HUES64 (cell line): ENCODE measurements at regions not wholly inside any gene's neighbourhood (a gene's known extent, or its start where the extent isn't known, plus 50 kb on each side); places are given as distances from the start of the nearest gene placed in this dataset.

Experiments used
- H3K27ac ChIP-seq: 2 replicates; pipeline ENCODE4 v1.7.0; 2013; ENCODE audit warnings: low read depth, low read length, inconsistent platforms
- H3K27me3 ChIP-seq: 2 replicates; pipeline ENCODE4 v1.6.1; 2013; ENCODE audit warnings: mild to moderate bottlenecking, low read length; ENCODE audit not compliant: insufficient read depth
- H3K36me3 ChIP-seq: 2 replicates; pipeline ENCODE4 v1.6.1; 2013; ENCODE audit warnings: mild to moderate bottlenecking, low read length; ENCODE audit not compliant: insufficient read depth
- H3K4me1 ChIP-seq: 2 replicates; pipeline ENCODE4 v1.6.1; 2013; ENCODE audit warnings: mild to moderate bottlenecking, low read length, moderate library complexity; ENCODE audit not compliant: insufficient read depth
- H3K4me3 ChIP-seq: 2 replicates; pipeline ENCODE4 v1.5.1; 2013; ENCODE audit warnings: mild to moderate bottlenecking, low read length, moderate library complexity
- H3K9ac ChIP-seq: 2 replicates; pipeline ENCODE4 v1.6.1; 2013; ENCODE audit warnings: mild to moderate bottlenecking, low read depth, low read length
- H3K9me3 ChIP-seq: 2 replicates; pipeline ENCODE4 v1.6.1; 2013; ENCODE audit warnings: low read depth, low read length; ENCODE audit not compliant: insufficient read depth
- WGBS: fragments of 150-250, 120-280 bp; methylation state at CpG from one replicate; pipeline ENCODE4 v1.1.7; 2013; ENCODE audit warnings: missing lambda C conversion rate; 5-methylcytosine and 5-hydroxymethylcytosine counted together

- Histone ChIP-seq H3K9ac (peak overlapping the region; percentile 54), H3K27me3 (no peaks in the 10 kb centered on the region), H3K4me1 (peaks cover 31% of the 10 kb centered on the region), H3K27ac (peak overlapping the region; percentile 89), H3K36me3 (no peaks in the 10 kb centered on the region; the same call in 1 of the 2 replicates), H3K4me3 (no peak overlapping the region), H3K9me3 (no peaks in the 10 kb centered on the region)
- WGBS: 98% methylated on average over 3 of the region's 3 CpGs
Observed at GRCh38 chr1:39142401-39143060, 62.0 kb upstream of the MACF1 start.

GRCh38 chr1:39144924-39145323 lies 59.6 kb upstream of the MACF1 start:
- no peak overlapping the region for H3K9ac ChIP-seq
- no peaks in the 10 kb centered on the region; the same call in 1 of the 2 replicates for H3K36me3 ChIP-seq
- no peak overlapping the region for H3K27ac ChIP-seq
- H3K4me3 ChIP-seq: no peak overlapping the region
- H3K9me3 ChIP-seq: no peaks in the 10 kb centered on the region
- H3K4me1 ChIP-seq: peaks cover 51% of the 10 kb centered on the region
- no peaks in the 10 kb centered on the region for H3K27me3 ChIP-seq
- 96% methylated on average over 3 of the region's 3 CpGs for WGBS

GRCh38 chr1:39145331-39145965 lies 59.0 kb upstream of the MACF1 start:
- 81% methylated on average over 2 of the region's 2 CpGs for WGBS
- H3K4me1 ChIP-seq: peaks cover 57% of the 10 kb centered on the region

GRCh38 chr1:39146681-39147080 lies 57.8 kb upstream of the MACF1 start:
- Histone ChIP-seq H3K27me3 (no peaks in the 10 kb centered on the region), H3K36me3 (no peaks in the 10 kb centered on the region), H3K9ac (no peak overlapping the region), H3K4me1 (peaks cover 59% of the 10 kb centered on the region), H3K4me3 (no peak overlapping the region), H3K9me3 (no peaks in the 10 kb centered on the region), H3K27ac (no peak overlapping the region)

More at GRCh38 chr1:39145331-39145965, 59.0 kb upstream of the MACF1 start:
- Histone ChIP-seq H3K27ac (0 out of 2 replicates have a peak overlapping the region, but pooled peaks have one; percentile 3), H3K9ac (no peak overlapping the region), H3K36me3 (no peaks in the 10 kb centered on the region), H3K9me3 (no peaks in the 10 kb centered on the region), H3K27me3 (no peaks in the 10 kb centered on the region), H3K4me3 (no peak overlapping the region)

- peaks cover 56% of the 10 kb centered on the region for H3K4me1 ChIP-seq
- no peaks in the 10 kb centered on the region for H3K36me3 ChIP-seq
- no peaks in the 10 kb centered on the region for H3K9me3 ChIP-seq
- WGBS: 95% methylated on average over 3 of the region's 3 CpGs
- no peak overlapping the region for H3K4me3 ChIP-seq
- no peak overlapping the region for H3K27ac ChIP-seq
- no peak overlapping the region for H3K9ac ChIP-seq
- no peaks in the 10 kb centered on the region for H3K27me3 ChIP-seq
Observed at GRCh38 chr1:39147099-39148025, 57.1 kb upstream of the MACF1 start.

- Histone ChIP-seq H3K4me1 (peaks cover 60% of the 10 kb centered on the region), H3K36me3 (peaks cover 2% of the 10 kb centered on the region; the same call in 1 of the 2 replicates), H3K4me3 (no peak overlapping the region), H3K9ac (no peak overlapping the region), H3K27ac (0 out of 2 replicates have a peak overlapping the region, but pooled peaks have one; percentile 0), H3K27me3 (no peaks in the 10 kb centered on the region), H3K9me3 (no peaks in the 10 kb centered on the region)
- 85% methylated on average over 4 of the region's 4 CpGs for WGBS
Observed at GRCh38 chr1:39148942-39149341, 55.6 kb upstream of the MACF1 start.

GRCh38 chr1:39149509-39149908 lies 55.0 kb upstream of the MACF1 start:
- Histone ChIP-seq H3K4me1 (peaks cover 63% of the 10 kb centered on the region), H3K9me3 (no peaks in the 10 kb centered on the region), H3K27ac (no peak overlapping the region), H3K9ac (no peak overlapping the region), H3K36me3 (peaks cover 6% of the 10 kb centered on the region), H3K27me3 (no peaks in the 10 kb centered on the region), H3K4me3 (no peak overlapping the region)
- 75% methylated on average over 3 of the region's 4 CpGs for WGBS

- Histone ChIP-seq H3K9ac (no peak overlapping the region), H3K4me3 (no peak overlapping the region), H3K27ac (peak overlapping the region; percentile 26; the same call in 1 of the 2 replicates), H3K9me3 (no peaks in the 10 kb centered on the region), H3K27me3 (no peaks in the 10 kb centered on the region), H3K4me1 (peaks cover 71% of the 10 kb centered on the region), H3K36me3 (peaks cover 6% of the 10 kb centered on the region)
- WGBS: 90% methylated on average over 2 of the region's 2 CpGs
Observed at GRCh38 chr1:39150779-39151178, 53.7 kb upstream of the MACF1 start.

- Histone ChIP-seq H3K4me1 (peaks cover 71% of the 10 kb centered on the region), H3K4me3 (no peak overlapping the region), H3K27me3 (no peaks in the 10 kb centered on the region), H3K9me3 (no peaks in the 10 kb centered on the region), H3K9ac (no peak overlapping the region), H3K27ac (peak overlapping the region; percentile 26; the same call in 1 of the 2 replicates), H3K36me3 (peaks cover 6% of the 10 kb centered on the region)
- 87% methylated on average over 2 of the region's 3 CpGs for WGBS
Observed at GRCh38 chr1:39151267-39151666, 53.2 kb upstream of the MACF1 start.

- 81% methylated on average over 1 of the region's 1 CpG for WGBS
- H3K4me1 ChIP-seq: peaks cover 77% of the 10 kb centered on the region
- no peak overlapping the region for H3K9ac ChIP-seq
- peak overlapping the region; percentile 36; the same call in 1 of the 2 replicates for H3K27ac ChIP-seq
- H3K27me3 ChIP-seq: no peaks in the 10 kb centered on the region
- H3K4me3 ChIP-seq: no peak overlapping the region
- H3K9me3 ChIP-seq: no peaks in the 10 kb centered on the region
- H3K36me3 ChIP-seq: peaks cover 6% of the 10 kb centered on the region
Observed at GRCh38 chr1:39152923-39153322, 51.6 kb upstream of the MACF1 start.

- Histone ChIP-seq H3K9me3 (no peaks in the 10 kb centered on the region), H3K36me3 (peaks cover 6% of the 10 kb centered on the region), H3K4me1 (peaks cover 78% of the 10 kb centered on the region), H3K27ac (peak overlapping the region; percentile 36; the same call in 1 of the 2 replicates), H3K27me3 (no peaks in the 10 kb centered on the region), H3K4me3 (no peak overlapping the region), H3K9ac (no peak overlapping the region)
- 79% methylated on average over 2 of the region's 2 CpGs for whole genome bisulfite sequencing
Observed at GRCh38 chr1:39153684-39154083, 50.8 kb upstream of the MACF1 start.
